WTC11 (cell line): ENCODE measurements at regions not wholly inside any gene's neighbourhood (a gene's known extent, or its start where the extent isn't known, plus 50 kb on each side); places are given as distances from the start of the nearest gene placed in this dataset.

Experiments used
- ATAC-seq: fragments of 200-7000 bp; cut with Tn5 transposase; 2 replicates; pipeline ENCODE4 v1.10.0; 2021; ENCODE audit warnings: mild to moderate bottlenecking, moderate library complexity
- CTCF ChIA-PET: fragments of 300-600 bp; sonication (Branson Sonifier 250); formaldehyde crosslinking; loops from one replicate; lab custom pipeline; 2021; ENCODE audit warnings: antibody characterized with exemption; lab: Charles Lee
- POLR2A ChIA-PET: fragments of 350-600 bp; sonication (Branson Sonifier 250); formaldehyde crosslinking; loops from one replicate; lab custom pipeline; 2021; ENCODE audit warnings: antibody characterized with exemption; lab: Charles Lee
- DNase-seq: peaks from one replicate; pipeline ENCODE4 v3.0.0; 2021; ENCODE audit warnings: low spot score
- H3K27ac Mint-ChIP-seq: 2 replicates; pipeline ENCODE4 v1.8.0; 2021; ENCODE audit warnings: mixed read lengths
- H3K27me3 Mint-ChIP-seq: 2 replicates; pipeline ENCODE4 v1.8.0; 2021; ENCODE audit warnings: low read depth, mild to moderate bottlenecking, moderate library complexity, mixed read lengths
- H3K36me3 Mint-ChIP-seq: 2 replicates; pipeline ENCODE4 v1.8.0; 2021; ENCODE audit warnings: mixed read lengths
- H3K4me1 Mint-ChIP-seq: 2 replicates; pipeline ENCODE4 v1.8.0; 2022; ENCODE audit warnings: mixed read lengths
- H3K4me3 Mint-ChIP-seq: 2 replicates; pipeline ENCODE4 v1.8.0; 2021; ENCODE audit warnings: mild to moderate bottlenecking, moderate library complexity, mixed read lengths
- H3K9me3 Mint-ChIP-seq: 2 replicates; pipeline ENCODE4 v1.8.0; 2021; ENCODE audit warnings: mixed read lengths
- CREB1 ChIP-seq: sonication (generic); formaldehyde crosslinking; IDR thresholded peaks from 2 replicates; pipeline ENCODE4 v1.8.0; 2023; ENCODE audit warnings: mild to moderate bottlenecking, missing genetic modification reagents
- ELF4 ChIP-seq: sonication (generic); formaldehyde crosslinking; IDR thresholded peaks from 2 replicates; pipeline ENCODE4 v1.8.1; 2022; ENCODE audit warnings: low read depth, mild to moderate bottlenecking, moderate library complexity, missing genetic modification reagents
- ETV6 ChIP-seq: sonication (generic); formaldehyde crosslinking; IDR thresholded peaks from 2 replicates; pipeline ENCODE4 v1.8.1; 2022; ENCODE audit warnings: mild to moderate bottlenecking, missing genetic modification reagents
- MAX ChIP-seq: sonication (generic); formaldehyde crosslinking; IDR thresholded peaks from 2 replicates; pipeline ENCODE4 v1.8.0; 2022; ENCODE audit warnings: mild to moderate bottlenecking, missing genetic modification reagents
- PREB ChIP-seq: sonication (generic); formaldehyde crosslinking; IDR thresholded peaks from 2 replicates; pipeline ENCODE4 v1.8.1; 2022; ENCODE audit warnings: mild to moderate bottlenecking, missing genetic modification reagents, moderate library complexity, borderline replicate concordance
- USF2 ChIP-seq: sonication (generic); formaldehyde crosslinking; IDR thresholded peaks from 2 replicates; pipeline ENCODE4 v1.8.1; 2023; ENCODE audit warnings: mild to moderate bottlenecking, missing genetic modification reagents, moderate library complexity
- ZNF532 ChIP-seq: fragments of 250-450 bp; sonication (Bioruptor Pico); IDR thresholded peaks from 2 replicates; pipeline ENCODE4 v1.9.0; 2021; ENCODE audit warnings: mild to moderate bottlenecking, borderline replicate concordance
- ZSCAN18 ChIP-seq: fragments of 250-450 bp; sonication (Bioruptor Pico); IDR thresholded peaks from 2 replicates; pipeline ENCODE4 v2.1.2; 2022; ENCODE audit warnings: mild to moderate bottlenecking, moderate library complexity
- TF ChIP-seq, protein P1 (sequence below): sonication (generic); formaldehyde crosslinking; IDR thresholded peaks from 2 replicates; pipeline ENCODE4 v1.8.1; 2022; ENCODE audit warnings: mild to moderate bottlenecking, moderate library complexity, missing genetic modification reagents
- TF ChIP-seq, protein P2 (sequence below): sonication (generic); formaldehyde crosslinking; IDR thresholded peaks from 2 replicates; pipeline ENCODE4 v1.8.0; 2022; ENCODE audit warnings: mild to moderate bottlenecking, missing genetic modification reagents
- TF ChIP-seq, protein P3 (sequence below): fragments of 250-450 bp; sonication (Bioruptor Pico); IDR thresholded peaks from 2 replicates; pipeline ENCODE4 v1.9.0; 2021; ENCODE audit warnings: mild to moderate bottlenecking
- TF ChIP-seq, protein P4 (sequence below): sonication (generic); formaldehyde crosslinking; IDR thresholded peaks from 2 replicates; pipeline ENCODE4 v1.8.1; 2023; ENCODE audit warnings: mild to moderate bottlenecking, missing genetic modification reagents, moderate library complexity
- TF ChIP-seq, protein P5 (sequence below): fragments of 250-450 bp; sonication (Bioruptor Pico); IDR thresholded peaks from 2 replicates; pipeline ENCODE4 v1.9.0; 2021; ENCODE audit warnings: moderate library complexity, mild to moderate bottlenecking, inconsistent platforms, borderline replicate concordance

GRCh38 chr9:107943901-107944300, 454.3 kb upstream of the KLF4 start (continued):
- no peak for TF ChIP-seq PREB
- no peak for TF ChIP-seq CREB1 (CRISPR knock-in tag)
- TF ChIP-seq, protein P1, sequence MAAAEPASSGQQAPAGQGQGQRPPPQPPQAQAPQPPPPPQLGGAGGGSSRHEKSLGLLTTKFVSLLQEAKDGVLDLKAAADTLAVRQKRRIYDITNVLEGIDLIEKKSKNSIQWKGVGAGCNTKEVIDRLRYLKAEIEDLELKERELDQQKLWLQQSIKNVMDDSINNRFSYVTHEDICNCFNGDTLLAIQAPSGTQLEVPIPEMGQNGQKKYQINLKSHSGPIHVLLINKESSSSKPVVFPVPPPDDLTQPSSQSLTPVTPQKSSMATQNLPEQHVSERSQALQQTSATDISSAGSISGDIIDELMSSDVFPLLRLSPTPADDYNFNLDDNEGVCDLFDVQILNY, result no peak

DNA sequence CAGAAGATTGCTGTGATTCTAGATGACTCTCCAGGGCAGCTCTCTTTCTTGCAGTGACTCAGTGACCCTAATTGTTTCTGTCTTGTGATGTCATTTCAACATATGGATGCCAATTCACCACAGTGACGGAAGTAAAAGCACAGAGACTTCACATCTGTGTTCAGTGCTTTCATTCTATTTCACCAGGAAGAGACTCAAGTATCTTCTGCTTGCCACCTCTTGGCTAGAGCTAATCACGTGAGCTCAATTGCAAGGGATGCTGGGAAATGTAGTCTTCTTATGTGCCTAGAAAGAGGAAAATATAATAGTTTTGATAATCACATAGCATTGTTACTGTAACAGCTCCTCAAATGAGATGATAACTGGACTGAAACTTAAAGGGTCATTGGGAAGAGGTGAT, 453.3 kb upstream of the KLF4 start:
- no peaks in the 10 kb centered on the region; the same call in 1 of the 2 replicates for H3K36me3 Mint-ChIP-seq
- H3K27ac Mint-ChIP-seq, result no peak overlapping the region
- H3K27me3 Mint-ChIP-seq, result no peaks in the 10 kb centered on the region; the same call in 1 of the 2 replicates
- H3K4me1 Mint-ChIP-seq, result peaks cover 8% of the 10 kb centered on the region
- peaks cover 19% of the 10 kb centered on the region for H3K9me3 Mint-ChIP-seq
- ChIA-PET POLR2A (no interaction called here), CTCF (no interaction called here)
- ATAC-seq (no peak; the same call in 1 of the 2 replicates), DNase-seq (no peak)
- peak; percentile 82 for TF ChIP-seq USF2 (CRISPR knock-in tag)
- no peak for TF ChIP-seq ELF4 (CRISPR knock-in tag)
- TF ChIP-seq ZSCAN18 (CRISPR knock-in tag), result no peak
- TF ChIP-seq, protein P2, sequence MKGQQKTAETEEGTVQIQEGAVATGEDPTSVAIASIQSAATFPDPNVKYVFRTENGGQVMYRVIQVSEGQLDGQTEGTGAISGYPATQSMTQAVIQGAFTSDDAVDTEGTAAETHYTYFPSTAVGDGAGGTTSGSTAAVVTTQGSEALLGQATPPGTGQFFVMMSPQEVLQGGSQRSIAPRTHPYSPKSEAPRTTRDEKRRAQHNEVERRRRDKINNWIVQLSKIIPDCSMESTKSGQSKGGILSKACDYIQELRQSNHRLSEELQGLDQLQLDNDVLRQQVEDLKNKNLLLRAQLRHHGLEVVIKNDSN, result peak; percentile 73
- no peak for TF ChIP-seq ETV6 (CRISPR knock-in tag)
- no peak overlapping the region for H3K4me3 Mint-ChIP-seq

DNA sequence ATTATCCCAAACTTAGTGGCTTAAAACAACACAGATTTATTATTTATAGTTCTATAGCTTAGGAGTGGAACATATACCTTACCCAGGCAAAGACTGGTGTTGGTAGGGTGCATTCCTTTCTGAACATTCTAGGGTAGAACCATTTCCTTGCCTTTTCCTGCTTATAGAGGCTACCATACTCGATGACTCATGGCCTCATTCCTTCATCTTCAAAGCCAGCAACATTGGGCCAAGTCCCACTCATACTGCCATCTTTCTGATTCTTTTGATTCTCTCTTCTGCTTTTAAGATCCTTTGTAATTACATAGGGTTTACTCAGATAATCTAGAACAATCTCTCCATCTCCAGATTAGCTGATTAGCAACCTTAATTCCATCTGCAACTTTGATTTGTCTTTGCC, 452.7 kb upstream of the KLF4 start:
- CTCF ChIA-PET, result no interaction called here
- no peak for TF ChIP-seq ZNF532 (CRISPR knock-in tag)
- TF ChIP-seq, protein P3, sequence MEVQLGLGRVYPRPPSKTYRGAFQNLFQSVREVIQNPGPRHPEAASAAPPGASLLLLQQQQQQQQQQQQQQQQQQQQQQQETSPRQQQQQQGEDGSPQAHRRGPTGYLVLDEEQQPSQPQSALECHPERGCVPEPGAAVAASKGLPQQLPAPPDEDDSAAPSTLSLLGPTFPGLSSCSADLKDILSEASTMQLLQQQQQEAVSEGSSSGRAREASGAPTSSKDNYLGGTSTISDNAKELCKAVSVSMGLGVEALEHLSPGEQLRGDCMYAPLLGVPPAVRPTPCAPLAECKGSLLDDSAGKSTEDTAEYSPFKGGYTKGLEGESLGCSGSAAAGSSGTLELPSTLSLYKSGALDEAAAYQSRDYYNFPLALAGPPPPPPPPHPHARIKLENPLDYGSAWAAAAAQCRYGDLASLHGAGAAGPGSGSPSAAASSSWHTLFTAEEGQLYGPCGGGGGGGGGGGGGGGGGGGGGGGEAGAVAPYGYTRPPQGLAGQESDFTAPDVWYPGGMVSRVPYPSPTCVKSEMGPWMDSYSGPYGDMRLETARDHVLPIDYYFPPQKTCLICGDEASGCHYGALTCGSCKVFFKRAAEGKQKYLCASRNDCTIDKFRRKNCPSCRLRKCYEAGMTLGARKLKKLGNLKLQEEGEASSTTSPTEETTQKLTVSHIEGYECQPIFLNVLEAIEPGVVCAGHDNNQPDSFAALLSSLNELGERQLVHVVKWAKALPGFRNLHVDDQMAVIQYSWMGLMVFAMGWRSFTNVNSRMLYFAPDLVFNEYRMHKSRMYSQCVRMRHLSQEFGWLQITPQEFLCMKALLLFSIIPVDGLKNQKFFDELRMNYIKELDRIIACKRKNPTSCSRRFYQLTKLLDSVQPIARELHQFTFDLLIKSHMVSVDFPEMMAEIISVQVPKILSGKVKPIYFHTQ, result no peak
- TF ChIP-seq, protein P4, sequence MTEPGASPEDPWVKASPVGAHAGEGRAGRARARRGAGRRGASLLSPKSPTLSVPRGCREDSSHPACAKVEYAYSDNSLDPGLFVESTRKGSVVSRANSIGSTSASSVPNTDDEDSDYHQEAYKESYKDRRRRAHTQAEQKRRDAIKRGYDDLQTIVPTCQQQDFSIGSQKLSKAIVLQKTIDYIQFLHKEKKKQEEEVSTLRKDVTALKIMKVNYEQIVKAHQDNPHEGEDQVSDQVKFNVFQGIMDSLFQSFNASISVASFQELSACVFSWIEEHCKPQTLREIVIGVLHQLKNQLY (CRISPR knock-in tag), result no peak
- TF ChIP-seq, protein P5, sequence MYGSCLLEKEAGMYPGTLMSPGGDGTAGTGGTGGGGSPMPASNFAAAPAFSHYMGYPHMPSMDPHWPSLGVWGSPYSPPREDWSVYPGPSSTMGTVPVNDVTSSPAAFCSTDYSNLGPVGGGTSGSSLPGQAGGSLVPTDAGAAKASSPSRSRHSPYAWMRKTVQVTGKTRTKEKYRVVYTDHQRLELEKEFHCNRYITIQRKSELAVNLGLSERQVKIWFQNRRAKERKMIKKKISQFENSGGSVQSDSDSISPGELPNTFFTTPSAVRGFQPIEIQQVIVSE (CRISPR knock-in tag), result no peak
- TF ChIP-seq MAX (CRISPR knock-in tag), result no peak
- Mint-ChIP-seq H3K4me1 (peaks cover 8% of the 10 kb centered on the region), H3K9me3 (peaks cover 19% of the 10 kb centered on the region), H3K36me3 (no peaks in the 10 kb centered on the region; the same call in 1 of the 2 replicates), H3K27me3 (no peaks in the 10 kb centered on the region; the same call in 1 of the 2 replicates), H3K4me3 (no peak overlapping the region), H3K27ac (no peak overlapping the region)
- DNase-seq (no peak), ATAC-seq (no peak)
- POLR2A ChIA-PET, result no interaction called here
